Germinal center (tissue), 1 donor: ENCODE measurements at regions not wholly inside any gene's neighbourhood (a gene's known extent, or its start where the extent isn't known, plus 50 kb on each side); places are given as distances from the start of the nearest gene placed in this dataset.
"Not testable (repeated sequence)": the region's sequence is repeated elsewhere in the genome, so short reads cannot be mapped to it uniquely, and the experiment has no call there.

Experiments used
- DNase-seq: peaks from one replicate; pipeline ENCODE4 v3.0.0; 2012; ENCODE audit warnings: mixed read lengths, low spot score

DNA sequence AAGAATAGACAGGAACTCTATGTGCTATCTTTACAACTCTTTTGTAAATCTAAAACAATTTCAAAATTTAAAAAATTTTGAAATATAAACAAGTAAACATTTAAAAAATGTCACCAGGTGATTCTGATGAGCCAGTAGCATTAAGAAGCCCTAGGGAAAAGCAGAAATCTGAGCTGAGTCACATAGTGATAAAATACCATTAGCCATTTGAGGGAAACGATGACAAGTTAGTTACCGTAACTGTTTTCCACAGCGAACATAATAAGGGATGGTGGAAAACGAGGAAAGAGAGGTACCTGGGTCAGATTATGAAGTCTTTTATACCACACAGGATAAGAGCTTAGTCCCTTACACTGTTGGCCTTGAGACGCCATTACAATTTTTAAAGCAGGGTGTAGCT, 55.5 kb downstream of the PRR15 start:
- DNase-seq = no peak

GRCh38 chr7:29619848-29620555, 56.4 kb downstream of the PRR15 start:
- DNase-seq = no peak

GRCh38 chr7:29620556-29620930, 56.9 kb downstream of the PRR15 start:
- no peak for DNase-seq

- DNase-seq = no peak
These were observed 59.0 kb downstream of the PRR15 start for GRCh38 chr7:29622335-29623265.

GRCh38 chr7:29623973-29624372, 60.3 kb downstream of the PRR15 start:
- DNase-seq = no peak

DNA sequence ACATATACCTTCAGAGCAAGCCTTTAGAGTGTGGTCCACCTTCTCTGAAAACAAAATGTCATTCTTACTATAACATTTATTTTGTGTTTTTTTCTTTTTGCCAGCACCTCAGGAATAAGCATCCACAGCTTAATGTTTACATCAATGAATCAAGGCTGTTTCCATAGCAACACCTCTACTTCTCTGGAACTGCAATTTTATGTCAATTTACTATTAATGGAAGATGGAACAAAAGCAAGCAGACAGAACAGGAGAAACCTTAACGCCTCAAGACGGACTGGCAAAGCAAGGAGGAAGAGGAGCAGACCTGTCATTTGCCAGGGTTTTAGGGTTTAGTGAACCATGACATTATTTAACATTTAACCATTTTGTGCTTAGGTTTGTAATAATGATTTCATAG, 63.1 kb downstream of the PRR15 start:
- no peak for DNase-seq

DNA sequence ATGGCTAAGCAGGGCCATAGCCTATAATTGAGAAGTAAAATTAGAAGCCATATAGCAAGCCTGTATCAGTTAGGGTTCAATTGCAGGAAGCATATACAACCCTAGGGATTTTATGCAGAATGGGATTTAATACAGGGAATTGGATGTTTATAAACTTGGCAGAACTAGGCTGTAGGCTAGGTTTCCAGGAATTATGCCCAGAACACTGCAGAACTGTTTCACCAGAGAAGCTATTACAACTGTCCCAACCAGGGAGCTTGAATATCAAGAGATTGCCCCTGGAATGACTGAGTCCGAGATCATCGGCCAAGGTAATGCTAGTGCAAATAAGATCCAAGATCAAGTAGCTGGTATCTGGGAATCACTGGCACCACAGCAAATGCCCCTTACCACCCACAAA, 64.0 kb downstream of the PRR15 start:
- no peak for DNase-seq

DNA sequence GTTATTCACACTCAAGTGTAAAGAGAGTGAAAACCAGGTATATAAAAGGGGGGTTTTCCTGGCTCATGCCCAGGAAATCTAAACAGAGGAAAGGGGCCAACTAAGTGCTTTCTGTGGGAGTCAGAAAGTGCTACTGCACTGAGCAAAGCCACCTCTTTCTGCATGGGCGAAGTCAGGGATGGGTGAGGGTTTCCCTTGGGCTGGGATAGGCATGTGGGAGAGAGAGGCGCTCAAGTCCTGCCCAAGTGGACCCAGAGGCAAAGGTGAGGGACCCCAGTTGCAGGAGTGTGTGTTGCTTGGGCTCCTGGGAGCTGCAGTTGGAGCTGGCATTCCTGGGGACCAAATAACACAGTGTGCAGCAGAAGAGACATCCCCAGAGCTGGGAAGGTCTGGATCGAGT, 65.9 kb downstream of the PRR15 start:
- DNase-seq = no peak

DNA sequence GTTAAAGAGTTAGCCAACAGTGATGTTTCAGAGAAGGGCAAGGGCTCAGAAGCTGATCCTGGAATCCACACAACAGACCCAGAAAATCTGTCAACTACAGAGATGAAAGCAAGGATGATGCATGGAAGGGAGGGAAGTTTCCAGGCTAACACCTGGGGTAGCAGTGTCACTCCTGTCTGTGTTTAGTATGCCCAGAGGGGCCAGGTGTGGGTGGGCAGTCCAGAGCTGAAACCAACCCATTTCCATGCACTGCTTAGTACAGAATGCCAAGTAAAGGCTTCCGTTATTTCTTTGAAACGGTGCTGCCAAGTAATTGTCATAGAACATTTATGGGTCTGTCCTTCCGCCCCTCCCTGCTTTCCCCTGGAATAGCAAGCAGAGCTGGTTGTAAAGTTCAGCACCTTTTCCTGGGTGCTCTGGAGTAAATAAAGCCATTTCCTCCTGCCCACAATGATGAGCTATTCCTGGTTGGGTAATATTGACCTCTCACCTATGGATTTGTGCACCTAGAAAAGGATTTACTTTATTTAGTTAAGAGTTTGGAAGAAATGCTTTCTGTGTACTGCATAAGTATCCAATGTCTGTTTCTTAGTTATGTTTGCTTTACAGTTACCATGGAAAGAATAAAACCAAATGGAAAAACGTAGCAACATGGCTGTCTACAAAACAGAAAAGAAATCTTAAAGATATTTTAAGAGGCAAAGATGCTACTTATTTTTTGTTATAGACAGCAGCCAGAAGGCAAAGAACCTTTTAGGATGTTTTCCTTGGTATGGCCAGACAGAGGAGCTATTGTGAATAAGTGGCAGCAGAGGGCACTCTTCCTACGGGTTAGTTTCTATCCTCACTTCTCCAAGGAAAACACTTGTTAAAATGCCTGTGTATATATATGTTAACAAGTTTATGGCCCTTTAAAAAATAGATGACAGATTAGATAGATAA, 71.7 kb downstream of the PRR15 start:
- DNase-seq = not testable (repeated sequence)

GRCh38 chr7:29636009-29636351, 72.3 kb downstream of the PRR15 start:
- DNase-seq = no peak

DNA sequence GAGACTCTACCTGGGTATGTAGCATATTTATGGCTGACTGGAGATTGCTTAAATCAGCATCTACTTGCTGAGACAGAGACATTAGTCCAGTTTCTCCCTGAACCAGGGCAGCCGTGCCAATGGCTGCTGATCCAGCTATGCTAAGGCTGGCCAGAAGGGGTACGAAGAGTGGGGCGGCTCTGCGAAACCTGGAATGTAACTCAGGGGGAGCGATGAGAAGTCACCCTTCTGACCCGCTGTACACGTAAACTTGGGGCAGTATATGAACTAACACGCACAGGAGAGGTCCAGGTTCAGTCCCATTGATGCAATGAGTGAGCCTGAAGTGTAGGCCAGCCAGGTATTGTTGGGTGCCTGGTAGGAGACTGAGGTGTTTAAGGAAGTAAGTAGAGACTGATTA, 73.7 kb downstream of the PRR15 start:
- no peak for DNase-seq

DNA sequence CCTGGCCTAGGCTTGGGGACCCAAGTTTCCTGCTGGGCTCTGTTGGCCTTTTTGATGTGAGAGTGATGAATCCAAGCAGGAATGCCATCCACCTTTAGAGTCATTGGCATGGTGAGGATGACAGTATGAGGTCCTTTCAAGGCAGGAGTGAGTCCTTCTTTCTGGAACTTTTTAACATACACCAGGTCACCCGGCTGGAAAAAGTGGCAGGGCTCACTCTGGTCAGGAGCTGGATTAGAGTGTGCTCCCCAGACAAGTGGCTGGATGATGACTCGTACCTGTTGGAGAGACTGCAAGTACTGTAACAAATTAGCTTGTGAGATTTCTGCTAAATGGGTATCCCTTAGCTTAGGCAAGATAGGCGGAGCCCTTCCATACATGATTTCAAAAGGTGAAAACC, 75.2 kb downstream of the PRR15 start:
- DNase-seq = not testable (repeated sequence)

DNA sequence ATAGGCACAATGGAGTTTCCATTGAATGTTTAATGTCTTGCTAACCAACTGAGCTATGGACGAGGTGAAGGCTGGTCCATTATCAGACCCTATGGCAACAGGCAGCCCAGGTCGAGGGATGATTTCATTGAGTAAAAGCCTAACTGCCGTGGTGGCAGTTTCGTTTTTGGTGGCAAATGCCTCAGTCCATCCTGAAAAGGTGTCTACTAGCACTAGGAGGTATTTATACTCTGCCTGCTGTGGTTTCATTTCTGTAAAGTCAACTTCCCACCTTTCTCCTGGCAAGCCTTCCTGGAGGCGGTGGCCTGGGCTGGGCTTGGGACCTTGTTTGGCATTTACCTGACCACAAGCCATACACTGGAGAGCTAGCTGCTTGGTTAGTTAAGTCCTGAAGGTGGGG, 75.8 kb downstream of the PRR15 start:
- DNase-seq = no peak

- no peak for DNase-seq
These were observed 76.4 kb downstream of the PRR15 start for GRCh38 chr7:29639886-29640595.

- no peak for DNase-seq
These were observed 78.0 kb downstream of the PRR15 start for GRCh38 chr7:29641651-29642050.

DNA sequence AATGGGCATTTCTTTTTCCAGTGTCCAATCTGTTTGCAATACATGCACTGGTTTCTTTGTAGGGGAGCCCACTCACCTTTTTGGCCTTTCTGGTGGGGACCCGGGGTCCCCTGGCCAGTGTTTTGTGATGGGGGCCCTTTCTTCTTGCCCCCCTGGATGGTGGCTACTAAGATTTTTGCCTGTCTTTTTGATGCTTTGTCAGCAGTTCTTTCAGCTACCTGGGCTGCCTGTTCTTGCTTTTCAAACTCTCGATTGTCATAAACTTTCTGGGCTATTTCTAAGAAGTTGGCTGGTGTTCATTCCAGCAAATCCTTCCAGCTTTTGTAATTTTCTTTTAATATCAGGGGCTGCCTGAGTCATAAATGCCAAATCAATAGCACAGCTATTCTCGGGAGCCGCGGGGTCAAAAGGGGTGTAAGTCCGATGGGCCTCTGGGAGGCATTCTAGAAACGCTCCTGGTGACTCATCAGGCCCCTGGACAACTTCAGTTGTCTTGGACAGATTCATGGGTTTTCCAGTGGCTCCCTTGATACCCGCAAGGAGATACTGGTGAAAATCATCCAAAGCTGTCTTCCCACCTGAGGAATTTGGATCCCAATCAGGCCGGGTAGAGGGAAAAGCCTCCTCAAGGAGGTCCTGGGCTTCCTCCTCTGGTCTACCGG, 79.0 kb downstream of the PRR15 start:
- no peak for DNase-seq

- not testable (repeated sequence) for DNase-seq
These were observed 82.5 kb downstream of the PRR15 start for GRCh38 chr7:29646116-29646515.

DNA sequence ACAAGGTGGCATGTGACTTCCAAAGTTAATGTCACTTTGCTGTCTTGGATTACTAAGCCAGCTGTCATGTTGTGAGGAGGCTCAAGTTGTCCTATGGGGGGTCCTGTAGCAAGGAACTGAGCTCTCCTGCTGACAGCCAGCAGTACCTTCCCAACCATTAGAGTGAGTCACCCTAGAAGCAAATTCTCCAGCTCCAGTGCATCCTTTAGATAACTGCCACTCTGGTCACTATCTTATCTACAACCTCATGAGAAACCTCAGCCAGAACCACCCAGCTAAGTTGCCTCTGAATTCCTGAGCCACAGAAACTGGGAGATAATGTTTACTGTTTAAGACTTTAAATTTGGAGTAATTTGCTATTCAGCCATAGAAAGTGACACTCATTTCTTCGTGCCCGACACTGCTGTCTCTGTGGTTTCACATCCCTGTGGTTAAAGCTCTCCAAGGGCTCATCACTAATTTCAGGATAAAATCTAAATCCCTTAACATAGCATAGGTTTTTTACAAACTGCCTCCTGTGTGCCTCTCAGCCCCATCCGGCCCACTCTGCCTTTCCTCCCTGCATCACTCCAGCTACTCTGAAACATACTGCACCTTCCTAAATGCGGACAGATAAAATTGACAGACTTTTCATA, 83.5 kb downstream of the PRR15 start:
- no peak for DNase-seq

DNA sequence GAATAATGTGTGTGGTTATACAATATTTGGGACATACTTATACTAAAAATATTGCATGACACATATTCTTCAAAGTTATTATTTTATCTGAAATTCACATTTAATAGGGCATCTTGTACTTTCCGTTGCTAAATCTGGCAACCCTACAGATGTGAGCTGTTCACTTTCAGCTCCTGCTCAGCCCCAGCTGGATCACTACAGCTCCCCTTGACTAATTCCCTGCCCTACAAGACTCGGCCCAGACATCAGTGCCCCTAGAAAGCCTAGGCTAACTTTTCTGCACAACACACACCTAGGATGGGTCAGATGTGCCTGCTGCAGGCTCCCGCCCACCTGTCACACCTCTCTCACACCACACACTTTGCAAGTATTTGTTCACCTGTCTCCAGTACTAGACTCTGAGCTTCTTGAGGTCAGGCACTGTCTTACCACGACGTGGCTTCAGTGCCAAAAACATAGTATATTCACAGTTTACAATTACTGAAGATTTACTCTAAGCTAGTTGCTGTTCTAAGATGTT, 84.1 kb downstream of the PRR15 start:
- not testable (repeated sequence) for DNase-seq

- DNase-seq = no peak
These were observed 85.5 kb downstream of the PRR15 start for GRCh38 chr7:29649028-29649716.
